Glomerular endothelial cell (primary cell): ENCODE measurements at regions not wholly inside any gene's neighbourhood (a gene's known extent, or its start where the extent isn't known, plus 50 kb on each side); places are given as distances from the start of the nearest gene placed in this dataset.

Experiments used
- DNase-seq: peaks from one replicate; pipeline ENCODE4 v3.0.0-alpha.2; 2011; ENCODE audit warnings: low read depth, low spot score; ENCODE audit errors: extremely low read depth

DNA sequence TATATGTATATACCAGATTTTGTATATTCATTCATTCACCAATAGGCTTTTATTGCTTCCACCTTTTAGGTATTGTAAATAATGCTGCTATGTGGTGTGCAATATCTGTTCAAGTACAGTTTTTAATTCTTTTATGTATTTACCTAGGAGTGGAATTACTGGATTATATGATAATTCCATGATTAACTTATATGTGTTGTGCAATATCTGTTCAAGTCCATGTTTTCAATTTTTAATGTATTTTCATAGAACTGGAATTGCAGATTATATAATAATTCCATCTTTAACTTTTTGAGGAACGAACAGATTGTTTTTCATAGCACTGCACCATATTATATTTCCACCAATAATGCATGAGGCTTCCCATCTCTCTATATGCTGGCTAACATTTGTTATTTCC, 50.6 kb upstream of the L3MBTL4 start:
- no peak for DNase-seq

DNA sequence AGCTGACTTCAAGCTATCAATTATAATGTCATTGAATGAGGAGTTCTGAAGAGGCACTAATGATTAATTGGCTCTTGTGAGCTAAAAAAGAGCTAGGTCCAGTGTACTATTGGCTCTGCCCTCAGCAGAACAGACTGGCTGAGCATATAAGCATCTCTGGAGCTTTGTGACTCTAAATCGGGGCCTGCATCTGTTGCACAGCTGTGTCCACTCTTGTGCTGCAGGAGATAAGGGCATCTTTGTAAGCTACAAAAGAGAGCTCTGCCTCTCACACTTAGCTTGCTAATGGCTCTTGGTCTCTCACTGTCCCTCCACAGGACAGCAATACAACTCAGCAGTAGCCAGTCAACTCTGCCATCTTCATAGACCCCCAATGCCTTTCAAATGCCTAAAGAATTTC, 61.5 kb upstream of the L3MBTL4 start:
- DNase-seq: no peak

GRCh38 chr18:6476880-6477279, 62.2 kb upstream of the L3MBTL4 start:
- no peak for DNase-seq

- DNase-seq: no peak
Measured at GRCh38 chr18:6478121-6478520, 63.4 kb upstream of the L3MBTL4 start.

- no peak for DNase-seq
Measured at GRCh38 chr18:6479699-6480098, 65.0 kb upstream of the L3MBTL4 start.

DNA sequence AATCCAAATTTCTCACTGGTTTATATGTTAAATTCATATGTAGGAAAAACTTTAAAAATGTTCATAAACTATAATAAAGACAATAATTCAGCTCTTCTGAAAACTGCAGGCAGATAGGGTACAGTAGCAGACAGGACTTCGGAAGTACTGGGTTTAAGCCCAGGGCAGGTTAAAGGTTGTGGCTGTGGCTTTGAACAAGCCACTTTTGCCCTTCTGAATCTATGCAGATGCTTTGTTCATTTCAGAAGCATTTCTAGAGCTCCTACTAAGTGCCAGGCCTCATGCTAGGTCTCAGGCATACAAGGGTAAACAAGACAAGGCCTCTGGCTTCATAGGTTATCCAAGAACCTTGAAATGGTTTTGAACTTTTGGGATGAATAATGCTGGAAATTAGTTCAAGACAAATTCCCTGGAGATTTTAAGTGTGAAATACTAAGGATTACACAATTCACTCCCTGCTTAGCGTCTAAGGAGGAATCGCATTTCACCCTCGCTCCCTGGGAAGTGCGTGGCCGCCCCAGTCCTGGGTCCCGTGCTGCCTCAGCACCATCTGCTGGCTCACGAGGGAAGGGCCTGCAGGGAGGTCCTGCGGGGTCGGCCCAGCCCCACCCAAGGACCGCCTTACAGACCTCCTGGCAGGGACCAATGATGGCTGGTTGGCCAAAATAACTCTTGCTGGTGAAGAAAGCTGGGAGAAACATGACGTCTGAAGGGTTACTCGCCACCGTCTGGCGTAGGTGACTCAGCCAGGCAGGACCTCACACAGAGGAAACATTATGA, 67.7 kb upstream of the L3MBTL4 start:
- no peak for DNase-seq

GRCh38 chr18:6484659-6485058, 69.9 kb upstream of the L3MBTL4 start:
- no peak for DNase-seq

DNA sequence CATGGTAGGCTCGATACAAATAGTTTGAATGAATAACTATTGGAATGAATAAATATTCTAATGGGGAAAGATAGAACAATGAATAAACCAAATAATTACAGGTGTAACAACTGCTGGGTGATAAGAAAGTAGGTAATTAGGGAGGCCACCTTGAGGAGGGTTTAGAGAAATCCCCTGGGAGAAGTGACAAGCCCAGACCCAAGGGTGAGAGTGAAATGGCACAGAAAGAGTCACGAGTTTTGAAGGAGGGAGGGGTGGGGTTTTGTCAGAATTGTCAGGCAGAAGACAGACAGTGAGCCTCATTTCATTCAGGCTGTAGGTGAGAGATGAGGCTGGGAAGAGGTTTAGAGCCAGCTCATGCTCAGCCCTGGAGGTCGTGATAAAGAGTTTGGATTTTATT, 71.6 kb upstream of the L3MBTL4 start:
- no peak for DNase-seq

DNA sequence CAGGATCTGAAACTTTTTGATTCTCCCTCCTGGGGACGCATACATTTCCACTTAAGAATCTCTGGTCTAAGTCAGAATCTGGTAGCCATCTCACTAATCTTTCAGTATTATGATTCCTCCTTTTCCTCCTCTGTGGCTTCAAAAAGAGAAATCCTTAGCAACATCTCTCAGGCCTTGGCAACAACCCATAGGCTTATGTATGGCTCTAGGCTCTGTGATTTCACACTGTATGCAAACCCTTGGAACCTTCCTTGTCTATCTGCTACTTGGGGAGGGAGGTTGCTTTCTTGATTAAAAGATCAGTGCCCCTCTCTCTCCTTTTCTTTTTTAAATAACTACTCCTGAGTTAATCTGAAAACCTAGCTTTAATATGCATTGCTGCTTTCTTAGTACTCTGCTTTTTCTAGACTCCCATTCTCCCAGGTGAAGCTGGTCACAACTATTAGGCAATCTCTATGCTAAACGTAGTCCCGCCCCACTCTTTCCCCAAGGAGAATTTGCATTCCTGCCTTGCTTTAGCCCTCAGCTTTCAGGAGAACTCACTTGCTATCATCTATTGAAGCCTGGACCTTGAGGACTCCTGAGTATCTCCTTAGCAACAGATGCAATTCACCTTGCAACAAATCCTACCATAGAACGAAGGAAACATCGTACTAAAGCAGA, 72.2 kb upstream of the L3MBTL4 start:
- no peak for DNase-seq

DNA sequence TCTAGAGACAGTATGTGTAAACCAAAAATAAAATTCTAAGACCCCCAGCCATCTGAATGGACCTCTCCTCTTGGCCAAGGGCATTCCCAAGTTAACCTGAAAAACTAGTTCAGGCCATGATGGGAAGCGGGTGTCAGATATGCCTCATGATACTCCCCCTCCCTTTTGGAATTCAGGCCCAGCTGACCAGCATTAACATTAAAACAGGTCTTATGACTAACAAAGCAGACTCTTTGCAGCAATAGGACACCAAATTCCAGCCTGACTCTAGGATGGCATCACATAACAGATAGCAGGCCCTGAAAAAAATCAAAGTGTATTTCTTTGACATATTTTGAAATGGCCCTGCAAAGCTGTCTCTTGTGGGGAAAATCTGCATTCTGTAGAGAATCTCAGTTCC, 73.3 kb upstream of the L3MBTL4 start:
- no peak for DNase-seq

DNA sequence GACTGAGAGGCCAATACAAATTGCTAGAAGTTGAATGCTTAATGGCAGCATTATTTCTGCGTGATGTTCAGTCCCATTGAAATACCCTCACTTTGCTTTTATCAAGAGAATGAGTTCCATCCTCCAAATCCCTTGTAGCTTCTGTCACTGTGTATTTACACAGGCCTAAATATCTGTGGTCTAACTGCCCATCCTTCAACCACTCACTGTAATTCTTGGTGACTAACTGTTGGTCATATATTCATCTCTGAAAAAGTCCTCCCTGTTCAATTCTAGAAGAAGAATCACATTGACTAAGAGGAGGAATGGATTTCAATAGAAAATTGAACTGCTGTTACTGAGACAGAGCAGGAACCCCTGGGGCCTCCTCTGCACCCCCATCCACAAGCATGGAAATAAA, 74.2 kb upstream of the L3MBTL4 start:
- no peak for DNase-seq

GRCh38 chr18:6489977-6490376, 75.3 kb upstream of the L3MBTL4 start:
- DNase-seq: no peak

- no peak for DNase-seq
Measured at GRCh38 chr18:6493194-6493593, 78.5 kb upstream of the L3MBTL4 start.

DNA sequence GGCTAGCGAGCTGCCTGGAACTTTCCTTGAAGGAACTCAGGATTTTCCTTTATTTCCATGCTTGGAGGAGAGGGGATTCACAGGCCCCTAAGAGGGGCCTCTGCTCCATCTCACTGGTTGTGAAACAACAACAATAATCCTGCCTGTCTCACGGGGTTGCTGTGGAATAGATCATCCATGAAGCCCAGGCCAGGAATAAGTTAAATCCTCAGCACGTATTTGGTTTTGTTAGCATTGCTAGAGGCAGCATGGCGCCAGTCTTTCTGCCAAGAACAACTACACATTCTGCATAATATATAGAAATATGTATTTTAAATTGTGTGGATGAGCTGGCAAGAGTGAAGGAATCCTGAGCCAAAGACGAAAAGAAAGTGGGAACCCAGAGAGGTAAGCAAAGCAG, 80.8 kb upstream of the L3MBTL4 start:
- no peak for DNase-seq

GRCh38 chr18:6497543-6497942, 82.8 kb upstream of the L3MBTL4 start:
- DNase-seq: no peak

- no peak for DNase-seq
Measured at GRCh38 chr18:6498289-6498856, 83.7 kb upstream of the L3MBTL4 start.

GRCh38 chr18:6504605-6505497, 90.1 kb upstream of the L3MBTL4 start:
- DNase-seq: no peak

DNA sequence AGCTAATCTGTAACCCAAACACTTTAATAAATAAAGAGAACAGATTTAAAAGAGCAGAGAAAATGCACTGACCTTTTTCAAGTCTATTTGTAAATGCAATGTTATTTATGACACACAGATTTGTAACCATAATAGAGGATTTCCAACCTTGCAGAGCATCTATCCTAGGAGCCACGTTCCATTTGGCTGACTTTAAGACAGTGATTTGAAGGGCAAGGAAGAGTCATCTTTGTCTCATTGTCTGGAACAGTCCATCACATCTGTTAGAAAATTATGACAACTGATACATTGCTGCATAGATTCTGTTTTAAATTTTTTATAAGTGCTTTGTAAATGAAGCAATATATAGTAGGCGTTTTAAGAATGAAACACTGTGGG, 90.8 kb upstream of the L3MBTL4 start:
- no peak for DNase-seq

DNA sequence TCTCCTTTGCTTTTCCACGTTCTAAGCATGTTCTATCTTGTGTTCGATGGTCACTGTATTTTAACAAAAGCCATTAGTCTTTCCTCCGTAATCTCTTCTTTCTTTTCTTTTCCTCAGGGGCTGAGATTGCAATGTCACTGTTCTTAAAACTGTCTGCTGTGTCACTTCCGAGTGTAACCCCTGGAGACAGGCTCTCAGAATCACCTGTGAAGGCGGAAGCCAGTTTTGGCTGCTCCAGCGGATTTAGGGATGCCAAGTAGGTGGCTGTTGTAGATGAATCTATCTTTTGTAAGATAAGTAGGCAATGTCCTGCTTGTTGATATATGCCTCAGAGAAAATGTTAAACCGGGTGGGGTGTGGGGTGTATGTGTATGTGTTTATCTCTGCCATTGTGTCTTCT, 94.7 kb upstream of the L3MBTL4 start:
- DNase-seq: no peak

DNA sequence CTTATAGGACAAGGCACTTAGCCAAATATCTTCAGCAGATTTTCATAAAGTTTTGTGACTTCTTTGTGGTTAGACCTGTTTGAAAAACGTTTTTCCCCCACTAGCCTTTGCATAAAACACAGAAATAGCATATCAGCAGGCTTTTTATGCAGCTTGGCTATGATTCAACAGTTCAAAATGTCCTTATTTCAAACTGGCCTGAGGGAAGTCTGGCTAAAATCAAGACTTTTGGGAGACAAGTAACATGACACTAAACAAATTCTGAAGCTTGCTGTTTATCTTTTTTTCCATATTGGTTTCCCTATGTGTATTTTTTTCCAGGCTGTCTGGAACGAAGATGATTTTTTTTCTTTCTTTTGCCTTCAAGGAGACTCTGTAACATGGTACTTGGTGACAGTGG, 95.1 kb upstream of the L3MBTL4 start:
- DNase-seq: no peak

DNA sequence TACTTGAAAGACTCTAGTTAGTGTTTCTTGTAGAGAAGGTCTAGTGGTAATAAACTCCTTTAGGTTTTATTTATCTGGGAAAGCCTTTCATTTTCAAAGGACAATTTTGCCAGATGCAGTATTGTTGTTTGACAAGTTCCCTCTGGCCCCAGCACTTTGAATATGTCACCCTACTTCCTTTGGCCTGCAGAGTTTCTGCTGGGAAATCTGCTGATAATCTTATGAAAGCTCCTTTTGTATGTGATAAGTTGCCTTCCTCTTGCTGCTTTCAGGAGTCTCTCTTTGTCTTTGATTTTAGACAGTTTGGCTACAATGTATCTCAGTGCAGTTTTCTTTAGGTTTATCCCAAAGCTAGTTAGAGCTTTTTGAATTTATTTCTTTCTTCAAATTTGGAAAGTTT, 106.2 kb upstream of the L3MBTL4 start:
- DNase-seq: no peak
